ENCODE measurements at regions not wholly inside any gene's neighbourhood (a gene's known extent, or its start where the extent isn't known, plus 50 kb on each side); places are given as distances from the start of the nearest gene placed in this dataset.

- TF ChIP-seq POLR2A (IDR thresholded peaks at IDR 0.05; ENCODE audit: extremely low read depth, insufficient read length): no peak
- TF ChIP-seq CTCF (IDR thresholded peaks at IDR 0.05; ENCODE audit: low read depth, low read length): no peak
- TF ChIP-seq MAX (IDR thresholded peaks at IDR 0.05; ENCODE audit: low read depth, low read length): no peak
- TF ChIP-seq MYC (IDR thresholded peaks at IDR 0.05; ENCODE audit: low read depth, low read length): no peak
Observed at GRCh38 chr10:52391927-52392602, 78.0 kb downstream of the DKK1 start.

Data from NB4 (cell line).